Gastrocnemius medialis (tissue), 4 donors: ENCODE measurements at regions not wholly inside any gene's neighbourhood (a gene's known extent, or its start where the extent isn't known, plus 50 kb on each side); places are given as distances from the start of the nearest gene placed in this dataset.

ENCODE experiments used
- POLR2A ChIP-seq, 2 donors: fragments of 450-650 bp; IDR thresholded peaks; one replicate each; pipeline ENCODE4 v1.6.1; 2017; ENCODE audit warnings: antibody characterized with exemption in 2 of 2, mild to moderate bottlenecking in 2 of 2, moderate library complexity in 2 of 2
- TF ChIP-seq, protein P1 (sequence below), 5 experiments: fragments of 450-650 bp in 3 of 5; fragments of 200-600 bp in 2 of 5; sonication (generic) in 2 of 5; IDR thresholded peaks in 4 of 5; conservative IDR thresholded peaks in 1 of 5; 1 replicate in 4 of 5; 2 replicates in 1 of 5; pipeline ENCODE4 v1.5.1; 2016 to 2019; ENCODE audit warnings: antibody characterized with exemption in 5 of 5, mild to moderate bottlenecking in 3 of 5, moderate library complexity in 3 of 5

DNA sequence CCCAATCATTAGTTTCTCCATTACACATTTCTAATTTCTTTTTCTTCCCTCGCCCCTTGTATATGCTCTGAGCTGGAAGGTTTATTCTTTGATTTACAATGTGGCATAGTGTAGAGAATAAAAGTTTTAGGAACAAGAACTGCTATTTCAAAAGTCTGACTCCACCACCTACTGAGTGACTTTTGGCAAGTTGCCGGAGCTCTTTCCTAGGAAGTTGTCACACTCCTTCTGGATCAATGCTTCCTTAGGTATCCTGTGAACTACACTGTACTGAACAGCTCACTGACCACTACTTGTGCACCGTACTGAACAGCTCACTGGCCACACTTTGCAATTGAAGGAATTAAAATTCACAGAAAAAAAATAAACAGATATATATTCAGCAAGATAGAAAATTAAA, 458.2 kb downstream of the FRK start:
- TF ChIP-seq POLR2A (IDR thresholded peaks at IDR 0.05), result no peak
- TF ChIP-seq, protein P1, sequence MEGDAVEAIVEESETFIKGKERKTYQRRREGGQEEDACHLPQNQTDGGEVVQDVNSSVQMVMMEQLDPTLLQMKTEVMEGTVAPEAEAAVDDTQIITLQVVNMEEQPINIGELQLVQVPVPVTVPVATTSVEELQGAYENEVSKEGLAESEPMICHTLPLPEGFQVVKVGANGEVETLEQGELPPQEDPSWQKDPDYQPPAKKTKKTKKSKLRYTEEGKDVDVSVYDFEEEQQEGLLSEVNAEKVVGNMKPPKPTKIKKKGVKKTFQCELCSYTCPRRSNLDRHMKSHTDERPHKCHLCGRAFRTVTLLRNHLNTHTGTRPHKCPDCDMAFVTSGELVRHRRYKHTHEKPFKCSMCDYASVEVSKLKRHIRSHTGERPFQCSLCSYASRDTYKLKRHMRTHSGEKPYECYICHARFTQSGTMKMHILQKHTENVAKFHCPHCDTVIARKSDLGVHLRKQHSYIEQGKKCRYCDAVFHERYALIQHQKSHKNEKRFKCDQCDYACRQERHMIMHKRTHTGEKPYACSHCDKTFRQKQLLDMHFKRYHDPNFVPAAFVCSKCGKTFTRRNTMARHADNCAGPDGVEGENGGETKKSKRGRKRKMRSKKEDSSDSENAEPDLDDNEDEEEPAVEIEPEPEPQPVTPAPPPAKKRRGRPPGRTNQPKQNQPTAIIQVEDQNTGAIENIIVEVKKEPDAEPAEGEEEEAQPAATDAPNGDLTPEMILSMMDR (IDR thresholded peaks at IDR 0.05 in 4 of 5, conservative IDR thresholded peaks at IDR 0.05 in 1 of 5), result no peak
